LoVo (cell line): ENCODE measurements at regions not wholly inside any gene's neighbourhood (a gene's known extent, or its start where the extent isn't known, plus 50 kb on each side); places are given as distances from the start of the nearest gene placed in this dataset.

ENCODE experiments used
- DNase-seq: peaks from one replicate; pipeline ENCODE4 v3.0.0-alpha.2; 2016; ENCODE audit warnings: low spot score

GRCh38 chr13:109644069-109644750, 142.2 kb downstream of the IRS2 start:
- no peak for DNase-seq

GRCh38 chr13:109642358-109642757, 144.0 kb downstream of the IRS2 start:
- DNase-seq, result no peak

GRCh38 chr13:109636736-109637135, 149.6 kb downstream of the IRS2 start:
- DNase-seq, result no peak

GRCh38 chr13:109631069-109631468, 155.3 kb downstream of the IRS2 start:
- no peak for DNase-seq

GRCh38 chr13:109630271-109630670, 156.1 kb downstream of the IRS2 start:
- DNase-seq, result no peak

GRCh38 chr13:109629737-109630136, 156.6 kb downstream of the IRS2 start:
- DNase-seq, result no peak

GRCh38 chr13:109628251-109628699, 158.1 kb downstream of the IRS2 start:
- DNase-seq, result no peak

- no peak for DNase-seq
These were observed 158.7 kb downstream of the IRS2 start for GRCh38 chr13:109627649-109628048.

- no peak for DNase-seq
These were observed 159.8 kb downstream of the IRS2 start for GRCh38 chr13:109626386-109627171.

- DNase-seq, result no peak
These were observed 161.2 kb downstream of the IRS2 start for GRCh38 chr13:109625156-109625555.

- DNase-seq, result no peak
These were observed 164.4 kb downstream of the IRS2 start for GRCh38 chr13:109622006-109622405.

GRCh38 chr13:109615721-109616420, 170.5 kb downstream of the IRS2 start:
- DNase-seq, result no peak

GRCh38 chr13:109611912-109612691, 174.3 kb downstream of the IRS2 start:
- DNase-seq, result no peak

GRCh38 chr13:109610517-109610916, 175.9 kb downstream of the IRS2 start:
- no peak for DNase-seq

- DNase-seq, result no peak
These were observed 177.9 kb downstream of the IRS2 start for GRCh38 chr13:109608503-109608902.

GRCh38 chr13:109608059-109608458, 178.3 kb downstream of the IRS2 start:
- no peak for DNase-seq

GRCh38 chr13:109606520-109606919, 179.9 kb downstream of the IRS2 start:
- no peak for DNase-seq

- no peak for DNase-seq
These were observed 180.5 kb downstream of the IRS2 start for GRCh38 chr13:109605846-109606245.

- no peak for DNase-seq
These were observed 181.5 kb downstream of the IRS2 start for GRCh38 chr13:109604894-109605293.

- no peak for DNase-seq
These were observed 184.0 kb downstream of the IRS2 start for GRCh38 chr13:109602356-109602755.

GRCh38 chr13:109599901-109600657, 186.3 kb downstream of the IRS2 start:
- DNase-seq, result no peak
